MM.1S (cell line): ENCODE measurements at regions not wholly inside any gene's neighbourhood (a gene's known extent, or its start where the extent isn't known, plus 50 kb on each side); places are given as distances from the start of the nearest gene placed in this dataset.

ENCODE experiments used
- CTCF ChIP-seq: fragments of 300-600 bp; sonication (generic); IDR thresholded peaks from 2 replicates; pipeline ENCODE4 v1.5.1; 2016; ENCODE audit warnings: antibody characterized with exemption, low read length, mixed read lengths
- EZH2 ChIP-seq: fragments of 300-600 bp; sonication (generic); optimal IDR thresholded peaks from 2 replicates; pipeline ENCODE3; 2017; ENCODE audit warnings: low read depth, mild to moderate bottlenecking, antibody characterized with exemption, low read length, mixed read lengths

GRCh38 chr15:91491101-91491950 is 362.2 kb upstream of the SLCO3A1 start:
- TF ChIP-seq EZH2: no peak
- no peak for TF ChIP-seq CTCF
